Esophagus squamous epithelium (tissue), 5 donors: ENCODE measurements at regions not wholly inside any gene's neighbourhood (a gene's known extent, or its start where the extent isn't known, plus 50 kb on each side); places are given as distances from the start of the nearest gene placed in this dataset.

Experiments
- DNase-seq: peaks from one replicate; lab custom pipeline; 2025; lab: John Stamatoyannopoulos, UW
- H3K27ac ChIP-seq, 4 donors: fragments of 200-600 bp; sonication (generic); one replicate each; pipeline ENCODE4 v1.5.1; 2016 to 2019; ENCODE audit warnings: mild to moderate bottlenecking in 1 of 4
- H3K27me3 ChIP-seq, 4 donors: fragments of 200-600 bp; sonication (generic); 1 replicate in 3 of 4; 2 replicates in 1 of 4; pipeline versions ENCODE4 v1.5.1 to v1.6.0; 2017 to 2021; ENCODE audit warnings: antibody characterized with exemption in 1 of 4
- H3K36me3 ChIP-seq, 3 donors: fragments of 200-600 bp; sonication (generic); one replicate each; pipeline ENCODE4 v1.5.1; 2016 to 2019
- H3K4me1 ChIP-seq, 3 donors: fragments of 200-600 bp; sonication (generic); one replicate each; pipeline ENCODE4 v1.5.1; 2017 to 2019
- H3K4me3 ChIP-seq, 4 donors: fragments of 200-600 bp; sonication (generic); 1 replicate in 3 of 4; 2 replicates in 1 of 4; pipeline ENCODE4 v1.5.1; 2016 to 2019; ENCODE audit warnings: mild to moderate bottlenecking in 2 of 4, moderate library complexity in 1 of 4
- H3K9me3 ChIP-seq, 3 donors: fragments of 200-600 bp; sonication (generic); one replicate each; pipeline ENCODE4 v1.5.1; 2016 to 2019
- CTCF ChIP-seq, 6 experiments: fragments of 450-650 bp in 4 of 6; fragments of 200-600 bp in 2 of 6; sonication (generic) in 2 of 6; IDR thresholded peaks; one replicate each; pipeline ENCODE4 v1.5.1; 2016 to 2019; ENCODE audit warnings: antibody characterized with exemption in 6 of 6, mild to moderate bottlenecking in 4 of 6, moderate library complexity in 4 of 6
- POLR2A ChIP-seq, 4 donors: fragments of 450-650 bp; IDR thresholded peaks; one replicate each; pipeline ENCODE4 v1.6.1; 2017; ENCODE audit warnings: antibody characterized with exemption in 4 of 4, mild to moderate bottlenecking in 4 of 4, moderate library complexity in 3 of 4
- WGBS, 2 donors: methylation state at CpG; one replicate each; pipeline ENCODE4 v1.1.5; 2018; 5-methylcytosine and 5-hydroxymethylcytosine counted together
- intact Hi-C: fragments of 100-400 bp; cut with DNase I; formaldehyde crosslinking; loops from one replicate; pipeline ENCODE4 v1.15.0; 2022
- donor health status: DM: yes; HTN: yes; CAD: no.

GRCh38 chr3:168736202-168736601 lies 640.5 kb upstream of the GOLIM4 start:
- H3K27ac ChIP-seq = no peak overlapping the region
- intact Hi-C loops = no loop called here
- no peak overlapping the region for H3K4me3 ChIP-seq
- H3K4me1 ChIP-seq = no peaks in the 10 kb centered on the region
- no peak for DNase-seq
- H3K27me3 ChIP-seq = no peaks in the 10 kb centered on the region
- no peaks in the 10 kb centered on the region for H3K9me3 ChIP-seq
- WGBS, 2 donors = 40 to 45% methylated on average over 2 of the region's 2 CpGs
- no peaks in the 10 kb centered on the region for H3K36me3 ChIP-seq
- TF ChIP-seq CTCF (IDR thresholded peaks at IDR 0.05) (no peak), POLR2A (IDR thresholded peaks at IDR 0.05) (no peak)

- no peak for DNase-seq
- H3K9me3 ChIP-seq = no peaks in the 10 kb centered on the region
- intact Hi-C loops = no loop called here
- H3K4me1 ChIP-seq = no peaks in the 10 kb centered on the region
- no peaks in the 10 kb centered on the region for H3K27me3 ChIP-seq
- 94% methylated on average over 2 of the region's 3 CpGs for WGBS, 2 donors
- no peaks in the 10 kb centered on the region for H3K36me3 ChIP-seq
- H3K4me3 ChIP-seq = no peak overlapping the region
- TF ChIP-seq CTCF (IDR thresholded peaks at IDR 0.05) (no peak), POLR2A (IDR thresholded peaks at IDR 0.05) (no peak)
- H3K27ac ChIP-seq = no peak overlapping the region
Observed at GRCh38 chr3:168730073-168730472, 634.3 kb upstream of the GOLIM4 start.

- no peak overlapping the region for H3K27ac ChIP-seq
- no peaks in the 10 kb centered on the region for H3K27me3 ChIP-seq
- TF ChIP-seq CTCF (IDR thresholded peaks at IDR 0.05) (no peak), POLR2A (IDR thresholded peaks at IDR 0.05) (no peak)
- no peaks in the 10 kb centered on the region for H3K4me1 ChIP-seq
- H3K4me3 ChIP-seq = no peak overlapping the region
- no peaks in the 10 kb centered on the region for H3K36me3 ChIP-seq
- H3K9me3 ChIP-seq = no peaks in the 10 kb centered on the region
- intact Hi-C loops = no loop called here
- no peak for DNase-seq
Observed at GRCh38 chr3:168722091-168722490, 626.4 kb upstream of the GOLIM4 start.

- no peaks in the 10 kb centered on the region for H3K4me1 ChIP-seq
- DNase-seq = no peak
- no peak for TF ChIP-seq CTCF (IDR thresholded peaks at IDR 0.05)
- TF ChIP-seq POLR2A (IDR thresholded peaks at IDR 0.05) = no peak
- no peaks in the 10 kb centered on the region for H3K36me3 ChIP-seq
- H3K27me3 ChIP-seq = no peaks in the 10 kb centered on the region
- WGBS, 2 donors = 57 to 69% methylated on average over 1 of the region's 1 CpG
- H3K27ac ChIP-seq = no peak overlapping the region
- intact Hi-C loops = no loop called here
- H3K9me3 ChIP-seq = no peaks in the 10 kb centered on the region
- no peak overlapping the region for H3K4me3 ChIP-seq
Observed at GRCh38 chr3:168714609-168715240, 619.0 kb upstream of the GOLIM4 start.

GRCh38 chr3:168709073-168709472 lies 613.3 kb upstream of the GOLIM4 start:
- intact Hi-C loops = no loop called here
- no peak for TF ChIP-seq CTCF (IDR thresholded peaks at IDR 0.05)
- no peak for TF ChIP-seq POLR2A (IDR thresholded peaks at IDR 0.05)
- no peak for DNase-seq
- Histone ChIP-seq H3K36me3 (no peaks in the 10 kb centered on the region), H3K27me3 (no peaks in the 10 kb centered on the region), H3K4me1 (no peaks in the 10 kb centered on the region), H3K9me3 (no peaks in the 10 kb centered on the region), H3K27ac (no peak overlapping the region), H3K4me3 (no peak overlapping the region)
- WGBS, 2 donors = 45 to 46% methylated on average over 9 of the region's 9 CpGs
